GM21515 (cell line): ENCODE measurements at regions not wholly inside any gene's neighbourhood (a gene's known extent, or its start where the extent isn't known, plus 50 kb on each side); places are given as distances from the start of the nearest gene placed in this dataset.

Experiments
- ATAC-seq: cut with Tn5 transposase; IDR thresholded peaks from one replicate; pipeline ENCODE4 v1.9.1; 2021; ENCODE audit not compliant: unreplicated experiment

DNA sequence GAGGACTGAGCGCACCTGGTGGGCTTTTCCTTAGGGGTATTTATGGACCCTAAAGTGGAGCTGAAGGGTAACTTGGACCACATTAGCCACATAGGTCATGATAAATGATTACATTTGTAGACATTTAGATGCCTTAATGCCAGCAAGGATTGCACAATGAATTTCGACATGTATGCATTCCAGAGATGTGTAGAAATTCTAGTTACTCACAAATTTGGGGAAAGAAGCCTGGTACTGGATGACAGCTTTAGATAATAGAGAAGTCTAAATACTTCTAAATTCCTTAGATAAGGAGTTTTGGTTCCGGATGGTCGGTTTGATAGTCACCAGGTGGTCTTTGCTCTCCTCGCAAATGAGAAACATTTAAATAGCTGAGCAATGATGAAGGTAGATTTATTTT, 609.5 kb upstream of the PRKX start:
- ATAC-seq: no peak

DNA sequence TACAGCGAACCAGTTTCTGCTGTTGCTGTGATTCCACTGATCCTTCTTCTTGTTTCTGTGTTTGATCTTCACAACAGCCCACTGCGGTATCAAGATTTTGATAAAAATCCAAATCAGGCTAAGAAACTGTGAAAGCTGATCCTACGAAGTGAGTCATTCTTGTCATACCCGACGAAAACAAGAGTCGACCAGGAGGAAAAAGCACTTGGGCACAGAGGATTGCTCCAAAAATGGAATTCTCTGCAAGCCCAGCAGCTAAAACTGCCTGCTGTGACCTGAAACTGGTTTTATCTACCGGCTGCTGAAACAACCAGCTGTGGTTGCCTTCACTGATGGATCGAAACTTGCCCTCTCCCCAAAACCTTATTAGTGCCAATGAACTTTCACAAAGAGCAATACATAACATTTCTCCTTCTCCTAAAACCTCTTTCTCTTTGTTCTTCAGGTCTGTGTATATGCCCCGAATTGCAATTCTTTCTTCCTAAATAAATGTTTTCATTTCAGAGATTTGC, 607.0 kb upstream of the PRKX start:
- ATAC-seq: no peak

DNA sequence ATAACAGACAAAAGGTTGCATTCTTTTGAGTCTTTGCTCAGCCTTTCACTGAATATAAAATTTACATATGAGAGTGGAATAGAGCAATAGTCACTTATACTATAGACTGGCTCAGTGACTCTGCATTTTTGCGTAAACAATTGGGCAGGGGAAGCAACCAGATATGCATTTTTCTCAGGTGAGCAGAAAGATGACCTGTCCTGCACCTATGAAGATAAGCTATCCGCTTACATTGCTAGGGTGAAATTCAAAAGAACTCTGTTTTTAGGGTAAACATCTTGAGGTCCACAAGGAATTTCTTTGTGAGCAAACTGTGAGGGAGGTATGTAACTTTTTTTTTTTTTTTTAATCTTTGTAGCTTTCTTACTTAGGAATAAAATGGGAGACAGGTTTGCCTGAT, 602.4 kb upstream of the PRKX start:
- no peak for ATAC-seq

DNA sequence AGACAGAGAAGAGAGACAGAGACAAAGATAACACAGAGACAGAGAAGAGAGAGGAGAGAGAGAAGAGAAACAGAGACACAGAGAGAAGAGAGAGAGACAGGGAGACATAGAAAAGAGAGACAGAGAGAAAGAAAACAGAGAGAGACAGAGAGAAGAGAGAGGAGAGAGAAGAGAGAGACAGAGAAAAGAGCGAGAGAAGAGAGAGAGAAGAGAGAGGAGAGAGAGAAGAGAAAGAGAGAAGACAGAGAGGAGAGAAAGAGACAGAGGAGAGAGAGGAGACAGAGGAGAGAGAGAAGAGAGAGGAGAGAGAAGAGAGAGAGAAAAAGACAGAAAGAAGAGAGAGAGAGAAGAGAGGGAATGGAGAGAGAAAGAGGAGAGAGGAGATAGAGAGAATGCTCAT, 601.1 kb upstream of the PRKX start:
- no peak for ATAC-seq

DNA sequence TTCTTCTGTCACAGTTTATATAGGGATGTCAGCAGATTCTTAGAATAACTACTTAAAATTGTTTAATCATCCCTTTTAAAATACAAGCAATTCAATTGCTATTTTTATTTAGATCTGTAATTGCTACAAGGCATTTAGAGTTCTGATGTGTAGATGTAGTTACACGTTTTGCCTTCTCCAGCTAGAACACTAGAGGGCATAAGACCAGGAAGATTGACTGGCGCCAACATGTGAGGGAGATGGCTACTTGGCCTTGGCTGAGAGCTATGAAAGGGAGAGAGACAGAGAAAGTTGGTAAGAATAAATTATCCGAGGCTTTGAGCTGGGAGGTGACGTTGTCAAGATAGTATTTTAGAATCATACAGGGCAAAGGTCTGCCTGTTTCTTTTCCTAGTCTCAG, 563.7 kb upstream of the PRKX start:
- ATAC-seq: no peak

DNA sequence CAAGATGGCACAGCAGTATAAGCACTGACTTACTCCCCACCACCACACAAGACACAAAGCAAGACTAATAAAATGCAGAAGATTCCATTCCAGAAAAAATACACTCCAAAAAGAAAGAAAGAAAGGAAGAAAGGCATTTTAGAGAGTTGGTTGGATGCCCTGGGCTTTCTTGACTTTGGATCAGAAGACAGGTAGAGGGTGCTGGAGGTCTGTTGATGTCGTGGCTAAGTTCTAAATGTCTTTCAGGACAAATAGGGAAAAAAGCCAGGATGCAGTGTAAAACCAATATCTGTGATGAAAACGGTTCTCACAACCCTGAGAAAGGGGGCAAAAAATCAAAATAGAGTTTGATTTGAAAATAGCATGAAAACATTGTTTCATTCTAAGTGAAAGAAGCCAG, 555.2 kb upstream of the PRKX start:
- ATAC-seq: no peak

DNA sequence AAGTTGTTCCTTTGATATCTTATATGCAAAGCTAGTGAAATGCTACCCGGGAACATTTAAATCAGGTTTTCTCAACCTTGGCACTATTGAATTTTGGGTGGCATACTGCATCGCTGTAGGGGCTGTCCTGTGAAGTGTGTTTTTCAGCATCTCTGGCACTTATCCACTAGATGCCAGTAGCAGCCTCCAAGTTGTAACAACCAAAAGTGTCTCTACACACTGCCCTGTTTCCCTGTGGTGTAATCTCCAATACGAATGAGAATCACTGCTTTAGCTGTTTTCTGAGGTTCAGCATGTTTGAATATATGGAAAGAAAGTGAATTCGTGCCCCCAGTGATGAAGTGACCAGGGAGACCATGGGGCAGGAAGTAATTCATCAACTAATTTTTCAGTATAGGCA, 551.6 kb upstream of the PRKX start:
- ATAC-seq: no peak

DNA sequence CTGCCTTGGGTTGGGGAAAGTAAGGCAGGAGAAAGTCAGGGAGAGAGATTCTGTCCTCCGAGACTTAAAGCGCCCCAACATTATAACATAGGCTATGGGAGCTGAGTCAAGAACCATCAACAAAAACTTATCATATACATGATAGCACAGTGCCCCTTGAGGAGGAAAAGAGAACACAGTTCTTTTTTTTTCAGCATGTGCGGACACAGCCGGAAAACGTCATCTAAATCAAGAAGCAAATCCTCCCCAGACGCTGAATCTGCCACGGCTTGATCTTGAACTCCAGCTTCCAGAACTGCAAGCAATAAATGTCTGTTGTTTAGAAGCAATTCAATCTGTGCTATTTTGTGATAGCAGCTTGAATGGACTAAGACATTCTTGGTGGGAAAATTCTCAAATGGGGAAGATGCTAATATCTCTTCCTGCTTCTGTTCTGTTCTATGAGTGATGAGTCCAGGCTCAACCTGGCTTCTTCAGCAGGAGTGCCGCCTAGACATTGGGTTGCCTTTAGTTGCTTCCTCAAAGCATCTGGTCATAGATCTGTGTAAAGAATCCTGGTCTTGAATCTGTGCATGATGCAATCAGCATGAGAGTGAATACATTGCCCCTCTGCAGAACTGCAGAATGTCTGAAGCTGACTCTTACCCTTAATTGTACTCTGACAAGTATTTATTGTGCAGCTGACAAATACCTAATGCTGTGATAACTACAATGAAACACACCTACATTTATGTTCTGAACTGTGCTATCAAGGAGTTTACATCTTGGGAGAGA, 549.8 kb upstream of the PRKX start:
- no peak for ATAC-seq

DNA sequence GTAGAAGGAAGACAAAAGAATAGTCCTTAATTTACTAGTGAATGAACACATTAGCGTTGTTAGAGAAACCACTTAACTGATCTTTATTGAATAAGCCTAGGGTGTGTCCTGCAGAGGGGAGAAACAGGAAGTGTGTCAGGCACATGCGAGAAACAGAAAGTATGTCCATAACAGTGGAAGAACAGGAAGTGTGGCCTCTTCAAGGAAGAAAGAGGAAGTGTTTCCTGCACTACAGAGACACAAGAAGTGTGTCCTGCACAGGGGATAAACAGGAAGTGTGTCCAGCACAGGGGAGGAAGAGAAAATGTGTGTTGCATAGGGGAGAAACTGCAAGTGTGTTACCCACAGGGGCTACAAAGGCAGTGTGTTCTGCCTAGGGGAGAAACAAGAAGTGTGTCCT, 539.6 kb upstream of the PRKX start:
- ATAC-seq: no peak

DNA sequence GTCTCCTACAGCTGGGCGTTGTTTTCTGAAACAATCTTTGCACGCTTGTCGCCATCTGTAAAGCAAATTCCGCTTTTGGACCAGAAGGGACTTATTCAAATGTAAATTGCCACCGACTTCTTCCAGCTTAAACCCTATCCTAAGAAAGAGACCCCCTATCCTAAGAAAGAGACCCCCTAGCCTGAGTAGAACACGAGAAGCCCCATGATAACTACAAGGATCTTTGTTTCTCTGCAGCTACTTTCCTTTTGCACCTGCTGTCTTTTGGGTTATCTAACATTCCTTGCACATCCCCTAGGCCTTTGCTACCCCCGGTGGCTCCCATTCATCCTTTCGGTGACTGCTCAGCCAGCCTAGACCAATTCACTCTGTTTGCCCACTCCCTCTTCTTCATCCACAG, 536.0 kb upstream of the PRKX start:
- no peak for ATAC-seq

DNA sequence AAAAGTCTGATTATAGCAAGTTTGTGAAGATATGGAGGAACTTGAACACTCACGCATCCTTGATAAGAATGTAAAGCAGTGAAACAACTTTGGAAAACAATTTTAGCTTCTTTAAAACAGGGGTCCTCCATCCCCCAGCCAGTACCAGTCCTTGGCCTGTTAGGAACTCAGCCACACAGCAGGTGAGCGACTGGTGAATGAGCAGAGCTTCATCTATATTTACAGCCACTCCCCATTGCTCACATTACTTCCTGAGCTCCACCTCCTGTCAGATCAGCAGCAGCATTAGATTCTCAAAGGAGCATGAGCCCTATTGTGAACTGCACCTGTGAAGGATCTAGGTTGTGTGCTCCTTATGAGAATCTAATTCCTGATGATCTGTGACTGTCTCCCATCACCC, 530.3 kb upstream of the PRKX start:
- no peak for ATAC-seq

DNA sequence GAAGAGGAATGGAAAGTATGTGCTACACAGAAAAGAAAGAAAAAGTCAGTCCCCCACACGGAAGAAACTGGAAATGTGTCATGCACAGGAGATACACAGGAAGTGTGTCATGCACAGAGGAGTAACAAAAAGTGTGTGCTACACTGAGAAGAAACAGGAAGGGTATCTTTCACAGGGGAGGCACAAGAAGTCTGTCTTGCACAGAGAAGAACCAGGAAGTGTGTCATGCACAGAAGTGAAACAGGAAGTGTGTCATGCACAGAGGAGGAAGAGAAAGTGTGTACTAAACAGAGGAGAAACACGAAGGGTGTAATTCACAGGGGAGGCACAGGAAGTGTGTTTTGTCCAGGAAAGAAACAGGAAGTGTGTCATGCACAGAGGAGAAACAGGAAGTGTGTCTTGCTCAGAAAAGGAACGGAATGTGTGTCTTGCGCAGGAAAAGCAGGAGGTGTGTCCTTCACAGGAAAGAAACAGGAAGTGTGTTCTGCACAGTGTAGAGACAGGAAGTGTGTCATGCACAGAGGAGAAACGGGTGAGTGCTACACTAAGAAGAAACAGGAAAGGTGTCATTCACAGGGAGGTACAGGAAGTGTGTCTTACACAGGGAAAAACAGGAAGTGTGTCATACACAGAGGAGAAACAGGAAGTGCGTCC, 527.2 kb upstream of the PRKX start:
- ATAC-seq: no peak

DNA sequence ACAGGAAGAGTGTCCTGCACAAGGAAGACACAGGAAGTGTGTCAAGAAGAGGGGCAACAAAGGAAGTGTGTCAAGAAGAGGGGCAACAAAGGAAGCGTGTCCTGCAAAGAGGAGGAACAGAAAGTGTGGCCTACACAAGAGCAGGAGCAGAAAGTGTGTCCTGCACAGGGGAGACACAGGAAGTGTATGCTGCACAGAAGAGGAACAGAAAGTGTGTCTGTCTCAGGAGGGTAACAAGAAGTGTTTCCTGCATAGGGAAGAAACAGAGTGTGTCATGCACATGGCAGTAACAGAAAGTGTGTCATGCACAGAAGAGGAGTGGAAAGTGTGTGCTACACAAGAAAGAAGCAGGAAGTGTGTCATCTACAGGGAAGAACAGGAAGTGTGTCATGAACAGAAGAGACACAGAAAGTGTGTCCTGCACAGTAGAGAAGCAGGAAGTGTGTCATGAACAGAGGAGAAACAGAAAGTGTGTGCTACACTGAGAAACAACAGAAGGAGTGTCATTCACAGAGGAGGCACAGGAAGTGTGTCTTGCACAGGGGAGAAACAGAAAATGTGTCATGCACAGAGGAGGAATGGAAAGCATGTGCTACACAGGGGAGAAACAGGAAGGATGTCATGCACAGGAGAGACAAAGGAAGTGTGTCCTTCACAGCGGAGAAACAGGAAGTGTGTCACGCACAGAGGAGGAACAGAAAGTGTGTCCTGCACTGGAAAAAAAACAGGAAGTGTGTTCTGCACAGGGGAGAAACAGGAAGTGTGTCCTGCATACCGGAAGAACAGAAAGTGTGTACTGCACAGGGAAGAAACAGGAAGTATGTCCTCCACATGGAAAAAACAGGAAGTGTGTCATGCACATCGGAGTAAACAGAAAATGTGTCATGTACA, 526.4 kb upstream of the PRKX start:
- ATAC-seq: no peak

DNA sequence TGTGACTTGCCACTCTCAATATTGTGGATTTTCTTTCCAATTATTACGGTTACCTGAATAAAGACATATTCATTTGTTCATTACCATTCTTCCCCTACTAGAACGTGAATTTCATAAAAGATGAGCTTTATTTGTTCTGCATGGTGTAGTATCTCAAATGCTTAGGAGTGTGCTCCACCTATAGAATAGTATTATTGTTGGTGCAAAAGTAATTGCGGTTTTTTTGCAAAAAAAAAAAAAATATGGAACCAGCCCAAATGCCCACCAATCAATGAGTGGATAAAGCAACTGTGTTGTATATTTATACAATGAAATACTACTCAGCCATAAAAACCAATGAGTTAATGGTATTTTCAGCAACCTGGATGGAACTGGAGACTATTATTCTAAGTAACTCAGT, 525.5 kb upstream of the PRKX start:
- no peak for ATAC-seq

DNA sequence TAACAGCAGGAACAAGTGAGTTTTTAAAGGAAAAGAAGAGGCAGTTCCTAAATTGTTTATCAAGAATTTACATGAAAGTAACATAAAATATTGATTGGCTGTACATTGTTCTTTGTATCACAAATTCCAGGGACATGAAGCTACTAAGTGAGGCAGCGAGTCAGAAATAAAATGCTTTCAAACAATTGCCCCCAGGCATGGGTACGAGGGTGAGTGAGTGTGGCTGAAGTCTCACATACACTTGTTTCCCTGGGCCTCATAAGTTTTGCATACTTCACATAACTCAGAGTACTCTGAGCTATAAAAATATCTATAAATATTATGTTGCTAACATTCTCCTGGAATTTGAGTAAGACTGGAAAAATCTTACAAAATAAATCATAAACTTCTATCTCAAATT, 511.6 kb upstream of the PRKX start:
- ATAC-seq: no peak

DNA sequence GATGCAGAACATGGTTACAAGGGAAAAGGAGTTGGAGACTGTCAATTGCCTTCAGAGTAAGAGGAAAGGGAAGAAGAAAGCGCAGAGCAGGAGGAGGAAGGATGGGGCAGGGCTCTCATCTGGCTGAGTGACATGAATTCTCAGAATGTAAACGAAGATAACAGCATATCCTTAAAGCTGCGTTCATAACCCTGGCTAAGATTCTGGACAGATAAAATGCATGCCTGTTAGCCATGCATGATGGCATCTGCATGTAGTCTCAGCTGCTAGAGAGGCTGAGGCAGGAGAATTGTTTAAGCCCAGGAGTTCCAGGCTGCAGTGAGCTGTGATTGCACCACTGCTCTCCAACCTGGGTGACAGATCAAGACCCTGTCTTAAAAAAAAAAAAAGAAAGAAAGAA, 493.5 kb upstream of the PRKX start:
- no peak for ATAC-seq

DNA sequence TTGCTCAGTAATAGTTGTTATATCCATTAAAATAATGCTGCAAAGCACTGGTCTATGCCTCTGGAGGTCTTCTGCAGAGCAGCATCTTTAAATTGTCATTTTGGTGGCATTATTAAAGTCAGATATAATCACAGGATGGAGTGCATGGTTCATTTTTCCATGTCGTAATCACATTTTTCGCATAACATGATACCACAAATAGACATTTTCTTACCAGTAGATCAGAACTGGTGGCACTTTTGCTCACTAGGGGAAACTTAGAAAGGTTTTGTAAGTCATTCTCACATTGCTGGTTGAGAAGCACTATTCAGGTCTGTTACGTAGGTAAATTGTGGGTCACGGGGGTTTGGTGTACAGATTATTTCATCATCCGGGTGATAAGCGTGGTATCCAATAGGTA, 484.5 kb upstream of the PRKX start:
- no peak for ATAC-seq

DNA sequence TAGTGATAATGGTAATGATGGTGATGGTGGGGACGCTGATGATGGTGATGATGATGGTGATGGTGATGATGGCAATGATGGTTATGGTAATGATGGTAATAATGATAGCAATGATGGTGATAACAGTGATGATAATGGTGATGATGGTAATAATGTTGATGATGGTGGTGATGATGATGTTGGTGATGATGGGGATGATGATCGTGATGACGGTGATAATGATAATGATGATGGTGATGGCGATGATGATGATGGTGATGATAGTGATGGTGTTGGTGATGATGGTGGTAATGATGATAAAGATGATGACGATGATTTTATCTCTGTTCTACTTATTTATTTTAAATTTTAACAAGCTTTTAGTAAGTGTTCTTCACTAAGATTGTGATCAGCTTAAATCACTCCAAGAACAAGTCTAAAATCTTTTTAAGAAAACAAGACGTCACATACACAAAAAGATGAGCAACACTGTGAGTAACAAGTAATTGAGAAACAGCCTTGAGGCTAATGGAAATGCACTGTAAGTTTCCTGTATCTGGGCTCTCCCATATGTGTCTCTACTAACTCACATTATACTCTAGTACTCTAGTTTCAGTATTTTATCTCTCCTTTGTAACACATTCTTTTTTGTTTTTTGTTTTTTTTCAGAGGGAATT, 480.2 kb upstream of the PRKX start:
- no peak for ATAC-seq

DNA sequence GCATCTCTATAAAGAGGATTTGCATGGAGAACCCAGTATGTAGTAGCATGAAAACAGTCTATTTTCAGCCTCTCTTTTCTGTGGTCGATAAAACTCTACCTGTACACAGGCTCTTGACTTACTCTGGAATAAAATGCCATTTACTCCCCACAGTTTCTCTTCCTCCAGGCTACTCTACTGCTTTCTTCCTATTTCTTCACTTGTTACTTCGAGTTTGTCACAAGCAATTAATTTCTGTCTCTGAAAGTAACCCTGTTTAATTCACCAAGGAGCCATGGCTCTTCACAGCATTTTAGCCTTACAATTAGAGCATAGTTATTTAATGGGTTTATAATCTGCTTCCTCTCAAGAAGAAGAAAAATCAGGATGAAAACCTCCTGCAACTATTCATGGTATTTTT, 472.9 kb upstream of the PRKX start:
- no peak for ATAC-seq

DNA sequence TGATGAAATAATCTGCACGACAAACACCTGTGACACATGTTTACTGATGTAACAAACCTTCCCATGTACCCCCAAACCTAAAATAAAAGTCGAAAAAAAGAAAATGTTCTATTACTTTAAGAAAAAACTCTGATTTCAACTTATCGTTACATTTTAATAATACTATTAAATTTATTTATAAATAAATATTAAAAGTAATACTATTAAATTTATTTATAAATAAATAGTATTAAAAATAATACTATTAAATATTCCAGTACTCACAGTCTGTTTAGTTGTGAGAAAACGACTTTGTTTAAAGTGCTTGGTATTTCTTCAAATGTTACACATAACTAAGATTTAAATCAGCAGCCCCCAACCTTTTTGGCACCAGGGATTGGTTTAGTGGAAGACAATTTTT, 471.6 kb upstream of the PRKX start:
- no peak for ATAC-seq

DNA sequence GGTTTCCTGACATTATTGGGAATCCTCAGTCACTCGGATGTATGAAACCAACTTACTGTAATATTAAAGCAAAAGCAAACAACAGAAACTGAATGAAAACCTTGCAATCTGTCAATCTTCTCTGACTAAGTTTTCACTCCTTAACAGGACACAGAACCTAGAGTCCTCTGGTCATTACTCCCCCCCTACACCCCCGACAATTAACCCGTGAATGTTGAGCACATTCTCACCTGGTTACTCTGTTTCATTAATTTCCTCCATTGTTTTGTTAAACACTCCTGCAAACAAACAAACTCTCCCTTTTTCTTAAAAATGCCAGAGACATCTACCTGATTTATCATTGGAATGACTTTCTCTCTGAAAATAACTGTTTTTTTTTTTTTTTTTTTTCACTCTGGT, 469.0 kb upstream of the PRKX start:
- ATAC-seq: no peak
